CD4-positive, alpha-beta T cell (primary cell): ENCODE measurements at regions not wholly inside any gene's neighbourhood (a gene's known extent, or its start where the extent isn't known, plus 50 kb on each side); places are given as distances from the start of the nearest gene placed in this dataset.

Source experiments
- ATAC-seq: fragments of 200-7000 bp; cut with Tn5 transposase; one replicate; pipeline ENCODE4 v1.10.0; 2022; ENCODE audit warnings: mild to moderate bottlenecking; ENCODE audit not compliant: poor library complexity
- CTCF ChIA-PET: fragments of 350-600 bp; sonication (Branson Sonifier 250); formaldehyde crosslinking; loops from one replicate; lab custom pipeline; 2021; ENCODE audit warnings: antibody characterized with exemption, inconsistent platforms; lab: Charles Lee
- POLR2A ChIA-PET: fragments of 350-600 bp; sonication (Branson Sonifier 250); formaldehyde crosslinking; loops from one replicate; lab custom pipeline; 2021; ENCODE audit warnings: antibody characterized with exemption, inconsistent platforms; lab: Charles Lee
- DNase-seq, 14 experiments: peaks; one replicate each; pipeline ENCODE4 v3.0.0-alpha.2; 2013 to 2020; ENCODE audit warnings: mixed read lengths in 2 of 14
- H3K27ac ChIP-seq, 2 donors: one replicate each; pipeline versions ENCODE4 v1.5.1 to v1.7.0; 2013; ENCODE audit warnings: low read length in 2 of 2, low read depth in 1 of 2, mild to moderate bottlenecking in 1 of 2
- H3K27me3 ChIP-seq, 2 experiments: 1 replicate in 1 of 2; 2 replicates in 1 of 2; pipeline versions ENCODE4 v1.6.1 to v1.7.0; 2013; ENCODE audit warnings: low read length in 2 of 2, control low read depth in 1 of 2, mild to moderate bottlenecking in 1 of 2, moderate library complexity in 1 of 2; ENCODE audit not compliant: insufficient read depth in 2 of 2, control insufficient read depth in 1 of 2
- H3K36me3 ChIP-seq: one replicate; pipeline ENCODE4 v1.6.1; 2013; ENCODE audit warnings: low read length, control low read depth; ENCODE audit not compliant: insufficient read depth
- H3K4me1 ChIP-seq: one replicate; pipeline ENCODE4 v1.6.1; 2013; ENCODE audit warnings: low read length, control low read depth; ENCODE audit not compliant: insufficient read depth
- H3K4me3 ChIP-seq: one replicate; pipeline ENCODE4 v1.5.1; 2013; ENCODE audit warnings: mild to moderate bottlenecking, low read length, moderate library complexity
- H3K9me3 ChIP-seq, 2 experiments: 1 replicate in 1 of 2; 2 replicates in 1 of 2; pipeline versions ENCODE4 v1.6.1 to v1.7.0; 2013; ENCODE audit warnings: low read length in 2 of 2, mild to moderate bottlenecking in 2 of 2, control low read depth in 1 of 2, moderate library complexity in 1 of 2; ENCODE audit not compliant: control insufficient read depth in 1 of 2, insufficient read depth in 1 of 2
- H3K27ac Mint-ChIP-seq: one replicate; pipeline ENCODE4 v1.8.0; 2020; ENCODE audit warnings: mixed read lengths
- H3K27me3 Mint-ChIP-seq: one replicate; pipeline ENCODE4 v1.8.0; 2021; ENCODE audit warnings: mixed read lengths
- H3K36me3 Mint-ChIP-seq: one replicate; pipeline ENCODE4 v1.8.0; 2021; ENCODE audit warnings: low read depth, mixed read lengths
- H3K4me1 Mint-ChIP-seq: one replicate; pipeline ENCODE4 v1.8.0; 2021; ENCODE audit warnings: low read depth, mixed read lengths
- H3K4me3 Mint-ChIP-seq: one replicate; pipeline ENCODE4 v1.8.0; 2020; ENCODE audit warnings: mild to moderate bottlenecking, mixed read lengths
- H3K9me3 Mint-ChIP-seq: one replicate; pipeline ENCODE4 v1.8.0; 2020; ENCODE audit warnings: mixed read lengths
- CTCF ChIP-seq: fragments of 200-600 bp; IDR thresholded peaks from one replicate; pipeline ENCODE4 v1.8.0; 2022; ENCODE audit warnings: antibody characterized with exemption, mild to moderate bottlenecking
- intact Hi-C, 2 experiments: fragments of 100-400 bp; cut with DNase I in 1 of 2; cut with micrococcal nuclease in 1 of 2; formaldehyde crosslinking; loops; one replicate each; pipeline versions ENCODE4 v1.15.1 to v1.9.0; 2023 to 2025; cut with DNase I, micrococcal nuclease

- H3K27me3 ChIP-seq = peaks cover 0 to 3% of the 10 kb centered on the region in 2 experiments
- H3K27me3 Mint-ChIP-seq = peaks cover 6% of the 10 kb centered on the region
- no peaks in the 10 kb centered on the region for H3K4me1 Mint-ChIP-seq
- no peaks in the 10 kb centered on the region for H3K4me1 ChIP-seq
- H3K36me3 Mint-ChIP-seq = no peaks in the 10 kb centered on the region
- H3K4me3 Mint-ChIP-seq = no peak overlapping the region
- intact Hi-C loops = no loop called here
- no peak overlapping the region for H3K27ac Mint-ChIP-seq
- no peaks in the 10 kb centered on the region for H3K9me3 Mint-ChIP-seq
- DNase-seq = no peak
- no peaks in the 10 kb centered on the region for H3K36me3 ChIP-seq
- H3K27ac ChIP-seq = no peak overlapping the region
- CTCF ChIA-PET = no interaction called here
- POLR2A ChIA-PET = no interaction called here
- peaks cover 0 to 14% of the 10 kb centered on the region in 2 experiments for H3K9me3 ChIP-seq
- TF ChIP-seq CTCF = no peak
- no peak overlapping the region for H3K4me3 ChIP-seq
- no peak for ATAC-seq
These were observed 124.3 kb downstream of the GLI2 start for GRCh38 chr2:120859814-120860578.

GRCh38 chr2:120860579-120860922 is 124.9 kb downstream of the GLI2 start:
- peaks cover 0 to 3% of the 10 kb centered on the region in 2 experiments for H3K27me3 ChIP-seq
- POLR2A ChIA-PET = no interaction called here
- H3K9me3 ChIP-seq = peaks cover 0 to 16% of the 10 kb centered on the region in 2 experiments
- ATAC-seq (no peak), DNase-seq (no peak)
- intact Hi-C loops = no loop called here
- H3K9me3 Mint-ChIP-seq = no peaks in the 10 kb centered on the region
- peaks cover 6% of the 10 kb centered on the region for H3K27me3 Mint-ChIP-seq
- H3K36me3 ChIP-seq = no peaks in the 10 kb centered on the region
- no peak overlapping the region for H3K27ac Mint-ChIP-seq
- no peaks in the 10 kb centered on the region for H3K4me1 ChIP-seq
- CTCF ChIA-PET = no interaction called here
- no peaks in the 10 kb centered on the region for H3K4me1 Mint-ChIP-seq
- no peak overlapping the region for H3K4me3 ChIP-seq
- H3K36me3 Mint-ChIP-seq = no peaks in the 10 kb centered on the region
- no peak overlapping the region for H3K4me3 Mint-ChIP-seq
- H3K27ac ChIP-seq = no peak overlapping the region
- TF ChIP-seq CTCF = no peak

- Histone ChIP-seq H3K27me3 (peaks cover 2 to 3% of the 10 kb centered on the region in 2 experiments), H3K4me3 (no peak overlapping the region), H3K36me3 (no peaks in the 10 kb centered on the region), H3K4me1 (no peaks in the 10 kb centered on the region), H3K9me3 (peaks cover 0 to 16% of the 10 kb centered on the region in 2 experiments), H3K27ac (no peak overlapping the region)
- Mint-ChIP-seq H3K36me3 (no peaks in the 10 kb centered on the region), H3K4me3 (no peak overlapping the region), H3K27me3 (peaks cover 10% of the 10 kb centered on the region), H3K4me1 (no peaks in the 10 kb centered on the region), H3K9me3 (no peaks in the 10 kb centered on the region), H3K27ac (no peak overlapping the region)
- CTCF ChIA-PET = no interaction called here
- POLR2A ChIA-PET = no interaction called here
- ATAC-seq (no peak), DNase-seq (no peak)
- intact Hi-C loops = no loop called here
- no peak for TF ChIP-seq CTCF
These were observed 125.5 kb downstream of the GLI2 start for GRCh38 chr2:120861191-120861575.
